RWPE1 (cell line): ENCODE measurements at regions not wholly inside any gene's neighbourhood (a gene's known extent, or its start where the extent isn't known, plus 50 kb on each side); places are given as distances from the start of the nearest gene placed in this dataset.

Experiments
- CTCF ChIA-PET: fragments of 350-600 bp; sonication (Branson Sonifier 250); formaldehyde crosslinking; extraction: SDS; loops from one replicate; lab custom pipeline; 2021; lab: Yijun Ruan, JAX
- POLR2A ChIA-PET: fragments of 400-600 bp; formaldehyde crosslinking; extraction: SDS; loops from one replicate; lab custom pipeline; 2020; ENCODE audit warnings: antibody characterized with exemption; ENCODE audit not compliant: low non-redundant PET; lab: Yijun Ruan, JAX
- DNase-seq: peaks from one replicate; pipeline ENCODE4 v3.0.0; 2012; ENCODE audit warnings: low spot score
- H3K27ac ChIP-seq: fragments of 450-650 bp; 2 replicates; pipeline ENCODE4 v1.5.1; 2017
- CTCF ChIP-seq: fragments of 450-650 bp; conservative IDR thresholded peaks from 2 replicates; pipeline ENCODE4 v1.5.1; 2017; ENCODE audit warnings: low read depth, mild to moderate bottlenecking

GRCh38 chrX:39851745-39852455 lies 245.9 kb downstream of the BCOR start:
- POLR2A ChIA-PET: no interaction called here
- CTCF ChIA-PET: no interaction called here
- DNase-seq: no peak
- no peak overlapping the region for H3K27ac ChIP-seq
- no peak for TF ChIP-seq CTCF

- ChIA-PET POLR2A (interaction anchor here (0.5 kb wide), 1 partner anchor 25 kb away, joined by 3 read pairs; no protein-coding TSS in a partner anchor), CTCF (no interaction called here)
- TF ChIP-seq CTCF: no peak
- no peak for DNase-seq
- H3K27ac ChIP-seq: no peak overlapping the region
Observed at GRCh38 chrX:39852491-39852890, 245.3 kb downstream of the BCOR start.

- no peak for DNase-seq
- no peak overlapping the region for H3K27ac ChIP-seq
- TF ChIP-seq CTCF: no peak
- ChIA-PET CTCF (no interaction called here), POLR2A (interaction anchor here (0.5 kb wide), 1 partner anchor 24 kb away, joined by 3 read pairs; no protein-coding TSS in a partner anchor)
Observed at GRCh38 chrX:39853417-39854030, 244.2 kb downstream of the BCOR start.

- ChIA-PET POLR2A (no interaction called here), CTCF (no interaction called here)
- DNase-seq: no peak
- H3K27ac ChIP-seq: peak overlapping the region; percentile 26
- TF ChIP-seq CTCF: no peak
Observed at GRCh38 chrX:39854772-39855747, 242.7 kb downstream of the BCOR start.

- peak overlapping the region; percentile 26 for H3K27ac ChIP-seq
- POLR2A ChIA-PET: no interaction called here
- no peak for TF ChIP-seq CTCF
- CTCF ChIA-PET: no interaction called here
- DNase-seq: peak; percentile 29
Observed at GRCh38 chrX:39855748-39856129, 242.0 kb downstream of the BCOR start.
